BJ (cell line): ENCODE measurements at regions not wholly inside any gene's neighbourhood (a gene's known extent, or its start where the extent isn't known, plus 50 kb on each side); places are given as distances from the start of the nearest gene placed in this dataset.

ENCODE experiments used
- CTCF ChIA-PET: fragments of 350-600 bp; formaldehyde crosslinking; extraction: SDS; loops from one replicate; lab custom pipeline; 2021; ENCODE audit warnings: antibody characterized with exemption, inconsistent platforms; lab: Yijun Ruan, JAX
- POLR2A ChIA-PET: fragments of 300-600 bp; sonication (Branson Sonifier 250); formaldehyde crosslinking; extraction: SDS; loops from one replicate; lab custom pipeline; 2021; ENCODE audit warnings: antibody characterized with exemption; lab: Charles Lee
- DNase-seq: peaks from one replicate; pipeline ENCODE4 v3.0.0-alpha.2; 2011; ENCODE audit warnings: low read depth
- H3K27me3 ChIP-seq: 2 replicates; pipeline ENCODE4 v1.6.0; 2011; ENCODE audit warnings: low read length; ENCODE audit not compliant: control insufficient read depth, insufficient read depth
- H3K36me3 ChIP-seq: 2 replicates; pipeline ENCODE4 v1.5.1; 2011; ENCODE audit warnings: low read length; ENCODE audit not compliant: control insufficient read depth, insufficient read depth
- H3K4me3 ChIP-seq: 2 replicates; pipeline ENCODE4 v1.5.1; 2011; ENCODE audit warnings: low read depth, mild to moderate bottlenecking, control low read depth, low read length
- CTCF ChIP-seq: IDR thresholded peaks from 2 replicates; pipeline ENCODE4 v1.5.1; 2011; ENCODE audit warnings: low read depth, mild to moderate bottlenecking, control low read depth, inconsistent platforms, low read length, moderate library complexity; ENCODE audit not compliant: insufficient read depth

- Histone ChIP-seq H3K27me3 (0 out of 2 replicates have a peak, but pooled peaks cover 1% of the 10 kb centered on the region), H3K36me3 (no peaks in the 10 kb centered on the region), H3K4me3 (no peak overlapping the region)
- CTCF ChIA-PET = no interaction called here
- DNase-seq = no peak
- POLR2A ChIA-PET = no interaction called here
- TF ChIP-seq CTCF = no peak
Measured at GRCh38 chr5:82426464-82427154, 148.5 kb upstream of the RPS23 start.

- DNase-seq = no peak
- POLR2A ChIA-PET = no interaction called here
- no peak overlapping the region for H3K4me3 ChIP-seq
- CTCF ChIA-PET = no interaction called here
- no peaks in the 10 kb centered on the region for H3K36me3 ChIP-seq
- H3K27me3 ChIP-seq = 0 out of 2 replicates have a peak, but pooled peaks cover 1% of the 10 kb centered on the region
- no peak for TF ChIP-seq CTCF
Measured at GRCh38 chr5:82425591-82425990, 147.4 kb upstream of the RPS23 start.

GRCh38 chr5:82424211-82424610 lies 146.1 kb upstream of the RPS23 start:
- H3K27me3 ChIP-seq = 0 out of 2 replicates have a peak, but pooled peaks cover 1% of the 10 kb centered on the region
- TF ChIP-seq CTCF = no peak
- POLR2A ChIA-PET = no interaction called here
- H3K36me3 ChIP-seq = no peaks in the 10 kb centered on the region
- CTCF ChIA-PET = no interaction called here
- no peak for DNase-seq
- no peak overlapping the region for H3K4me3 ChIP-seq

GRCh38 chr5:82422751-82423181 lies 144.6 kb upstream of the RPS23 start:
- CTCF ChIA-PET = interaction anchor here (3.1 kb wide), 1 partner anchor 56 kb away, joined by 22 read pairs; no protein-coding TSS in a partner anchor

More at GRCh38 chr5:82422751-82423181, 144.6 kb upstream of the RPS23 start:
- POLR2A ChIA-PET = no interaction called here
- DNase-seq = no peak
- no peaks in the 10 kb centered on the region for H3K36me3 ChIP-seq
- H3K27me3 ChIP-seq = no peaks in the 10 kb centered on the region
- no peak for TF ChIP-seq CTCF
- no peak overlapping the region for H3K4me3 ChIP-seq
